ENCODE measurements at regions not wholly inside any gene's neighbourhood (a gene's known extent, or its start where the extent isn't known, plus 50 kb on each side); places are given as distances from the start of the nearest gene placed in this dataset.
"Not testable (repeated sequence)": the region's sequence is repeated elsewhere in the genome, so short reads cannot be mapped to it uniquely, and the experiment has no call there.

DNA sequence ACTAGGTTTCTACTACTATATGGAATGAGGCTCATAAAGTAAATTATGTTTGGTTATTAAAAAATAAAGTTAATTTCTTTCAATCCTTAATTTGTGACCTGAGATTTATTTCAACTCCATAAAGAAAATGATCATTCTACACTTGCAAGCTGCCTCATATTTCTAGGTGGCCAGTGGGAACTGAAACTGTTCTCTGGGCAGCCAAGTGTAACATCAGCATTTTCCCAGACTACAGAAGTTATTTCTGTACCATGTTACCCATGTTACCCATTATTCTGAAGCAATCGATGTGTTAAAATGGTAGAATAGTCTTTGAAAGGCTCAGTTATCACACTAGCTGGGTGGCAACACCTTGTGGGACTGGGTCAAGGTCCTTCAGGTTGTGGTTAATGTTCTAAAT is 139.3 kb upstream of the FBXO11 start:
- no peak for DNase-seq

DNA sequence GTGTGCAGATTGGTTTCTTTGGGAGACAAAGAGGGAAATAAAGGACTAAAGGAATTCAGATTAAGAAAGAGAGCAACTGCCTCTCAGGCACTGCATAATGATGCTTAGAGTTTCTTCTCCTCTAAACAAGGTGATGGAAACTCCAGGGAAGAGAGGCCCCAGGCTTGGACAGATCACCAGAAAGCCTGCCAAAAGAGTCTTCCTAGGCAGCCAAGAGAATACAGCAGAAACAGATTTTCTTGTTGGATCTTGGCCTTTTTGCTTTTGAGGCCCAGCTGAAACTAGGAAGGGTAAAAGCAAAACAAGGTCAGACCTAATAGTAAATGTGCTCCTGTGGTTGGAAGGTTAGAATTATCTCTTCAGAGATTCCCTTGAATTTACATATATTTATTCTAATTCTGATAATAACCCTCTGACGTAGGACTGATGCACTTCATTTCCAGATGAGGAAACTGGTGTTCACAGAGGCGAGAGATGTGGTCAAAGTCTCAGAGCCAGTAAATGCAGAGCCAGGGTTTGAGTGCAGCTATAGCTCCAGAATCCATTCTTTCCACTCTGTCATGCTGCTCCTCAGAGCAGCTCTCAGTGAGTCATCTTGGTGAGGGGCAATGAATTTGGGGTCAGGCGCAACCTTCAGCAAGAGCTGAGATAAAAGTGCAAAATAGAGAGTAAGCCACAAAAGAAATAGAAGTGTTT is 142.3 kb upstream of the FBXO11 start:
- DNase-seq, result no peak

DNA sequence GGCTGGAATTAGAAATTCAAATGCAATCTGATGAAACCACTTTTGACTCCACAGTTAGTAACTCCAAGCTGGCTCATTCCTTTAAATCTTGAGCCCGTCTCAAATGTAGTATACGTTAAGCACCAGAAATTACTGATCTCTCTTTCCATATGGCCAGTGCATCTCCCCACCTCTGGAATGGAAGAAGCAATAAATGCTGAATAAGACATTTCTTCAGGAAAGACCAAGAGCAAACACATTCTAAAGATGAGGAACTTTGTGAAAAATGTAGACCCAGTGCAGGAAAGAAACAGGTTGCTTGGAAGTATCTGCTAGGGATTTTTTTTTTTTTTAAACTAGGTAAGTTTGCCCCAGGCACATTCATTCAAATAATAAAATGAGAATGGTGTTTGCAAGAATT is 143.1 kb upstream of the FBXO11 start:
- DNase-seq, result no peak

DNA sequence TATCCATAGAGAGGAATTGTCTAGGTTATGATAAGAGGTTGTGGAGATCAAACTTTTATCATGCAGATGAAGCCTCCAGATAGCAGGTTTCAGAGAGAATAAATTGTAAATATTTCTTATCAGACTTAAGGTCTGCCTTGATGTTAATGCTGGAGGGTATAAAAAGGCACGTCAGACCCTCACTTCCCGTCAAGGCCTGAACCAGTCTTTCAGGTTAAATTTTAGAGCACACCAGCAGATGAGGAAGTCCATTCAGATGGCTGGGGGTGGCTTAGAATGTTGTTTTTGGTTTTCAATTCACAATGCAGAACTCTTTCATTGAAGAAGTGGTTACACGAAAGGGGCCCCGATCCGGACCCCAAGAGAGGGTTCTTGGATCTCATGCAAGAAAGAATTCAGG is 144.4 kb upstream of the FBXO11 start:
- DNase-seq, result no peak

DNA sequence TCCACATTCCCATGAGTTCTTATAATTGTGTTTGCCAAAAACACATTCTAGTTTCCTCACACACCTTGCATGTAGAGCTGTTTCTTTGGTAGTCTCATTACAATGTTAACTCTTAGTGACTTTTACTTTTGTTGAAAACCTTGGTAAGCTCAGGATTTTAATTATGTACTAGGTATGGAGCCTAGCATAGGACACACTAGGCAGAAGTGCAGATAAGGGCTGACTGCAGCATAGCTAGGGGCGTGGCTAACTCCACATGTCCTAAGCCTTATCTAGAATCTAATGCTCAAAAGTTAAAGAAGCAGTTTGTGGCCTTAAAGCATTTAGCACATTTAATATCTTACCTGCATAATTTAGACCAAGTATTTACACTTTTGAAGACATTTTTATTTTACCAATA is 153.7 kb upstream of the FBXO11 start:
- DNase-seq, result no peak

DNA sequence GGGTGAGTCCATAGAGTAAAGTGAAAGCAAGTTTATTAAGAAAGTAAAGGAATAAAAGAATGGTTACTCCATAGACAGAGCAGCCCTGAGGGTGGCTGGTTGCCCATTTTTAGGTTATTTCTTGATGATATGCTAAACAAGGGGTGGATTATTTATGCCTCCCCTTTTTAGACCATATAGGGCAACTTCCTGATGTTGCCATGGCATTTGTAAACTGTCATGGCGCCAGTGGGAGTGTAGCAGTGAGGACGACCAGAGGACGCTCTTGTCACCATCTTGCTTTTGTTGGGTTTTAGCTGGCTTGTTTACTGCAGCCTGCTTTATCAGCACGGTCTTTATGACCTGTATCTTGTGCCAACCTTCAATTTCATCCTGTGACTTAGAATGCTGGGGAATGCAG is 155.4 kb upstream of the FBXO11 start:
- DNase-seq, result not testable (repeated sequence)

DNA sequence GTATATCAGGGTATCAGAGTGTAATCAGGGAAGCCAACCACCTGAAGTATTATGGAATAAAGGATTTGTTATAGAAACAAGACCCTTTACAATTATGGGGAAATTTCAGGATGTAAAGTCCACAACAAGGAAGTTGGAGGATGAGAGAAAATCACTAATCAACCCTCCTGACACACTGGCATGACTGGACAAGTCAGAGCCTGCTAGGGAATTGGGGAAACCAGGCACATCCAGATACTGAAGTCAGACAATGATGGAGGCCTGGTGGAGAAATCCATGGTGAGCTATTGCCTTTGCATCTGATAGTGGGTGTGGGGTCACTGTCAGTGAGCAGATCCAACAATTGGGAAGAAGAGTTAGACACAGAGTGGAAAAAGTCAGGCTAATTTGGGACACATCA is 158.8 kb upstream of the FBXO11 start:
- DNase-seq, result no peak

DNA sequence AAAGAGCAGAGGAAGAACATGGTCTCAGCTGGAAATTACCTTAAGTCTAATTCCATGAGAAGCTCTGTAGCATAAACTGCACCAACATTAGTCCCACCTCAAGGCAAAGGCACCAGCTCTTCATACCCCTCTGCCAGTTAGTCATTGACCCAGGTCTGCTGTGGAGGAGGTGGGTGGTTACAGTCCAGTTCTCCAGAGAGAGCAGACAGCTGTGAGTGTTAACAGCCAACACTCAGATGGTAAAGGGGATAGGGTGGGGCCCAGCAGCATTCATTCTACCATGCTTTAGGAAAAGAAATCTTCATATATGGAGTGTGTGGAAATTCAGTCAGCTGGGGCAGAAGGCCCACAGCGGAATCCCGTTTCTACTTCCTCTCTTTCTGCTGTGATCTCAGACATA is 159.7 kb upstream of the FBXO11 start:
- no peak for DNase-seq

DNA sequence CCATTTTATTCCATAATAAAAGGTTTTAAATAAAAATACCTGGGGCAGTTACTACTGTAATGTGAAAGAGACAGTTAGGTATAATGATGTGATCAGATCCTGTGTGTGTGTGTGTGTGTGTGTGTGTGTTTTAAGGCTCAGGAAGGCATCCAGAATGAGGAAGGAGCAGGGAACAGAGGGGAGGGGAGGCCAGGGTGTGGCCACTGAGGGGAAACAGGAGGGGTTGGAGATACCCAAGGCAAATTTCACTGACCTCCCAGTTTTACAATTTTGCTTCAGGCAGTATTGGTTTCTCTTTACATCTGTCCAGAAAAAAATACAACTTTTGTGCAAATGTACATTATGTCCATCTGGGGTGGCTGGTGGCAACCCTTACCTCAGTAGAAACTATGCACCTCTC is 163.5 kb upstream of the FBXO11 start:
- DNase-seq, result no peak

DNA sequence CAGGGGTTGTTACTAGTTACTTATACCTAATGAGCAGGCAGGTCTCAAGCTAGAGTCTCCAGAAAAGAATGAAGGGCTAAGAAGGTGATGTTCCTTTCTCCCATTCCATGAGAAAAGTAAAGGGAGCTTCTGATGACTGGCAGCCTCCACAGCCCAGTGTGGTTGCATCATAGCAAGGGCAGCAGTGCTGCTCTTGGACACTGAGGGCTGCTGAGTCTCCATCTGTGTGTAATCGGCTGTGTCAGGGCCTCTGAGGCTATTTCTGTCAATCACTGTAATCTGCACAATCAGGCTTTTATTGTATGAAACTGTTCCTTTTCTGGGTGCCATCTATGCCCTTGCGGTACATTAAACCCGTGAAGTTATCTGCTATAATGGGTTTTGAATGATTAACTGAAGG is 164.1 kb upstream of the FBXO11 start:
- no peak for DNase-seq

DNA sequence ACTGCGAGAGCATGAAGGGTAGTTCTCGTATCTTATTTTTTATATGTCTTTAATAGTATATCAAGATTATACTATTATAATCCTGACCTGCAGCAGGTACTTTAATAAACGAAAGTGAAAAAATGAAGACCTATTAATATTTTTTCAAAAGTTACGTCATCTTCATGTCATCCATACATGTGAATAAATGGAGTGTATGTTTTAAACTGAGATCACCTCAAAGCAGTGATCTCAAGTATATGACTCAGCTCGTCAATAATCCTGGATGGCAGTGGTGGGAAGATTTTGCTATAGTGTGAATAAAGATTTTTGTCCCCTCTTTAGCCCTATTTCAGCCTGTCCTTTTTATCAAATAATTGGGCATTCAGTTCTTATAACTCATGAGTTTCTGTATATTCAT is 166.3 kb upstream of the FBXO11 start:
- DNase-seq, result no peak

DNA sequence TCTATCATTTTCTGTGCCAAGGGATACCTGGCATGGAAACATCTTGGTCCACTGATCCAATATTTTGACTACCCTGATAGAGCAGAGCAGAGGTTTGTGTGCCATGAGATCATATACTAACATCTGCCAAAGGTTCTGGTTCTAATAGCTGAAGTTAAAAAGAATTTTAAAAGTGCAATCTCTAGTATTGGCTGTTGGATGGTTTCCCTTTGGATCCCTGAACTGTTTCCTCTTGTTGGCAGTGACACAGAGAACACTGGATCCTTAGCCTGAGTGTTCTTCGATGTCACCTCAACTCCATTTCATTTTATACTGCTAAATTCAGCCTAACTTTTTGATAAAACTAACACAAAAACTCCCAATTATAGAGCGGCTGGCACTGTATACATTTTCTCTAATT is 169.3 kb upstream of the FBXO11 start:
- DNase-seq, result no peak

DNA sequence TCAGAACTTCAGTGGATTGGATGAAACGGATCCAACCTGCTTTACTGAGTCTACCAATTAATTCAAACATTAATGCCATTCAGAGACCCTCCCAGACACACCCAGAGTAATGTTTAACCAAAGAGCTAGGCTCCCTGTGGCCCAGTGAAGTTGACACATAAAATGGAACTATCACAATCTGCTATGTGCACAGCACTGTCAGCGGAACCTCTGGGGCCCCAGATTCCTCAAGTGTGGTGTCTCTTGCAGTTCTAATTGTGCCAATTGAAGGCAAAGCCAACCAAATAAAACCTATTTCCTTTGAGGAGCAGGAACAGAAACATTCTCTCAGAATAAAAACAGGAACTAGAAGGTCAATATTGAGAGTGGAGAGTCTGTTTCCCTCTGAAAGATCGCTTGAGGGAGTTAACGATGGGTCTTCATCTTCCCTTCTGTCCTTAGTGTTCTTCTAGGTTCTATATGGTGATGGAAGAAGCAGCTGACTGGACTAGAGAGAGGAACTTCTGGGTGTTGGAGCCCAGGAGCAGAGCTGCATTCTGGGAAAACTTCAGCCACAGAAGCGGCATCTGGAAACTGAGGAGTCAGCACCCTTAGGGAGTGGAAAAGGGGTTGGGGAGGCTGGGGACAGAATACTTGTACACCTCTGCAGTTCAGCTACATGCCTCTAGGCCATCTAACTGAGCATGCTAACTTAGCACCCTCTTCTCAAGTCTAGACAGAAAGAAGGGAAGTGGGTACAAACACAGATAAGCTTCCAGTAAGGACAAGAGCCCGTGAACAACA is 174.4 kb upstream of the FBXO11 start:
- no peak for DNase-seq

DNA sequence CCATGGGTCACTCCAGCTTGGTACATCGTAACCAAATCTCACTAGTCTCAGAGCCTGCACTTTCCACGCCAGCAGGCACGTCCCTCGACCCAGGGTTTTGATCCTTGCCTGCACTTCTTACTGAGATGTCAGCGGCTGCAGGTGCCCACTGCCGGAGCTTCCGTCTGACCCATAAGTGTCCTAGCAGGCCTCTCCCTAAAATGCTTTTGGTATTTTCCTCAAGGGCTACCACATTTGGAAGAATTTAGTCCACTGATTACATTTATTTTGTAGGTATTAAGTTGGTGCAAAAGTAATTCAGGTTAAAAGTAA is 175.0 kb upstream of the FBXO11 start:
- DNase-seq, result no peak

DNA sequence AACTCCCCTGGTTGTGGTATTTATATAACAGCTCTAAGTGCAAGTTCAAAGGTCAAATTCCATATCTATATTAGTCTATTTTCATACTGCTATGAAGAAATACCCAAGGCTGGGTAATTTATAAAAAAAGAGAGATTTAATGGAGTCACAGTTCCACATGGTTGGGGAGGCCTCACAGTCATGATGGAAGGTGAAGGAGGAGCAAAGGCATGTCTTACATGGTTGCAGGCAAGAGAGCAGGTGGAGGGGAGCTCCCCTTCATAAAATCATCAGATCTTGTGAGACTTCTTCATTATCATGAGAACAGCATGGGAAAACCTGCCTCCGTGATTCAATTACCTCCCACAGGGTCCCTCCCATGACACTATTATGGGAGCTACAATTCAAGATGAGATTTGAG is 179.6 kb upstream of the FBXO11 start:
- no peak for DNase-seq

DNA sequence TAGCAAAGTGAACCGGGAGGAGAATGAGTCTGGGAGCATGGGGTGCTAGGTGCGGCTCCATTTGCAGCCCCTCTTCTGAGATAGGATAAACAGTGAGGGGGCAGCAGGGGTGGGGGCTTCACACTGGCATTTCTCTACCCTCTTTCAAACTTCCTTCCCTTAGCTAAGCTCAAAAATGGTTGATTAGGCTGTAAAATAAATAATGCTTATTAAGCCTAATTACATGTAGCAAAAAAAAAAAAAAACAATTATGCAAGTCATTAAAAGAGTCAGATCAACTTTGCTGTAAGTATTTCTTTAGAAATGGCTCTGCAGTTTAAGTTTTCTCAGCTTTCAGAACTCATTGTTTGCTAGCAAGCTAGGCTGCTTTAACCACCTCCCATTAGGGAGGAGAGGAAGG is 182.7 kb upstream of the FBXO11 start:
- no peak for DNase-seq

DNA sequence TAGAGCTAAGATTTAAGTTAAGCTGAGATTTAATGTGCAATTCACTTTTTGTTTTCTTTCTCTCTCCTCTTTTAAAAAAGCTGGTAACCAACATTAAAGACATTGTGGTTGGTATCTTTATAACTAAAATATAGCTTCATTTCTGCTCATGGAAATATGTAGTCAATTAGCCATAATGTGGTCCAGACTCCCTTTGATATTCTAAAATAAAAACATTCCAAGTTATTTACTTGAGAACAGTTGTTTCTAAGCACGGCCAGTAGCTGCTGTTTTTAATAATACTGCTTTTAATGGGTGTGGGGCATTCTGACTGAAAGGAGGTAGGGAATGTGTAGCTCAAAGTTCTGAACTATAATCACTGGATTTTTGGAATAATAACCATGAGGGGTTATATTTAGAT is 183.3 kb upstream of the FBXO11 start:
- no peak for DNase-seq

DNA sequence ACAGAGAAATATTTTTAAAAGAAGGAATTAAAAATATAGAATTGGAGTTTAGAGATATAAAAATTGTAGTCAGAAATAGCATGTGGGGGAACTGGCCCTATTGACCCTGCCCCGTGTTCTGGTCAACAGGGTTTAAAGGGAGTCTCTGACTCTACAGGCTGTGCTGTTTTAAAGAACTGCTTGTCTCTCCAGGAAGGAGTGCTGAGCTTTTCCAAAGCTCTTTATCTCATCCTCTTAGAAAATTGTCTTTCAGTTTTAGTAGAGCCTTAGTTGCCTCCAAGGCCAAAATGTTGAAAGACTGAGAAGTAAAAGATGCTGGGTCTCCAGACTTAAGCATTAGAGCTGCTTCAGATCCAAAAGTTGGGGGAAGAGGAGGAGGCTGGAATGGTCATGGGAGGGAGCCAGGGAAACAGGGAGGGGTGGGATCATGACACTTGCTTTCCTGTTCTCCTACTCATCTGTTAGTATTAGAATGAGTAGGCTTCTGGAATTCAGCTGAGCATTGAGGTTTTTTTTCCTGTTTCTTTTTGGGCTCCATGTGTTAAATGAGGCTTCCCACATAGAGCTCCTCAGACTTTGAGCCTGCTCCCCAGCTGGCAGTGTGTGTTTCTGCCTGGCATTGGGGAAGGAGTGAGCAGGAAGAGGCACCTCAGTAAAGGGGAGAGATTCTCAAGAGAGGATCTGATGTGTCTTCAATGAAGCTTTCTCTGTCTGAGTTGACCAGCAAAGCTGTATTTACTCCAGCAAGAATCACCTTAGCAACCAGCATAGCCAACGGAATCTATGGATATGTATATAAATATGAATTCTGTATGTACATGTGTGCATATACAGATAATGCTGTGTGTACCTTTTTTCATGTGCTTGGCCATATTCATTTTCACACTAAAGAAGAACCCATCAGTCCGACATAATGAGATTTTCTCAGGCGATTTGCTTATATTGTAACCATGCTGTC is 186.8 kb upstream of the FBXO11 start:
- DNase-seq, result no peak

DNA sequence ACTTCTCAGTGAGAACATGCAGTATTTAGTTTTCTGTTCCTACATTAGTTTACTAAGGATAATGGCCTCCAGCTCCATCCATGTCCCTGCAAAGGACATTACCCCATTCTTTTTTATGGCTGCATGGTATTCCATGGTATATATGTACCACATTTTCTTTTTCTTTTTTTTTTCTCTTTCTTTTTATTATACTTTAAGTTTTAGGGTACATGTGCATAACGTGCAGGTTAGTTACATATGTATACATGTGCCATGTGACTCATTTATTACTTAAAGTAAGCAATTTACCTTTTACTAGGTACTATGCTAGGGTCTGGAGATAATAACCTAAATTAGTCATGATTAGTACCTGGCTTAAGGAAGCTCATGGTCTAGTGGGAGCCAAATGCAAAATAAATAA is 190.5 kb upstream of the FBXO11 start:
- not testable (repeated sequence) for DNase-seq

DNA sequence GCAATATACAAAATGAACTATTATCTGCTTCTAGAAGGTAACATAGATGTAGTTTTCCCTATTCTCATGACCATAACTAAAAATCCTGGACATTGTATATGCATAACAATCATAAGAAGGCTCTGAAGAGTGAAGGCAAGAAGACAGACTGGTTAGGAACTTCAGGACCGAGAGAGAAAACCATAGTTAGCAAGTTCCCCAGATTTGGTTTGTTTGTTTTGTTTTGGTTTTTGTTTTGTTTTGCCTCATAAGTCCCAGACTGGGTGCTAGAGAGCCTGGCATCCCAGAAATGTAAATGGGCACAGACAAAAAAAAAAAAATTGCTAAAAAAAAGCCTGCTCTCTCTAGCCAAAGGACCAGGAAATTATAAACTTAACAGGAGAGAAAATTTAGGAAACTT is 192.2 kb upstream of the FBXO11 start:
- no peak for DNase-seq

DNA sequence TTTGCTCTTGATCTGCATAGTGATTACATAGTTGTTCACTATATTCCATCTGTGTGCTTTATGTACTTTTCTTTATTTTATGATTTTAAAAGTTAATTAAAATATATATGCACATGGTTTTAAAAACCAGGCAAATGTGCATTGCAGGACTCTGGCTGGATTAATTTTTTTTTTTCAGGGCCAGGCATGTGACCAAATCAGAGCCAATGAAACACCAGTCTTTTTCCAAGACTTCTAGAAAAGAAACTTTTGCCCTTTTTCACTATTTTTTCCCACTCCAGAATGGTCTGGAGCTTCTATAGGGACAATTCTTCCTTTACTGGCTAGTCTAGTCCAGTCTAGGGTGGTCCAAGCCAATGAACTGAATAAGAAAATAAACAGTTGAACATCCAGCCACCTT is 198.1 kb upstream of the FBXO11 start:
- DNase-seq, result no peak

DNA sequence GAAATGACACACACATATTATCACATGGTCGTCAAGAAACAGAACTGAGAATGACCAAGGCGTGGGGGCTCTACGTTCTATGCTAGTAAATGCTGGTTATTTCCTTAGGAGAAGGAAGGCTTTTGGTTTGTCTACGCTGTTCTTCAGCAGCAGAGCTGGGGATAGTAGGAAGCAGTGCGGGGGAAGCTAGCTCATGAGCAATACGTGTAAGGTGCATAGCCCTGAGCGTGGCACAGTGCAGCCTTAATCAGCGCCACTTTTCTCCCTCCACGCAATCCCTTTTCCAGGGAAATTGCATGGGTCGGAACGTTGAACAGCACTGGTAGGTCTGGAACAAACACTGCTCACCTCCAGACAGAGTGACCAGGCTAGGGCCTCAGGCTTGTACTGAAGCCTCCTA is 199.6 kb upstream of the FBXO11 start:
- no peak for DNase-seq

DNA sequence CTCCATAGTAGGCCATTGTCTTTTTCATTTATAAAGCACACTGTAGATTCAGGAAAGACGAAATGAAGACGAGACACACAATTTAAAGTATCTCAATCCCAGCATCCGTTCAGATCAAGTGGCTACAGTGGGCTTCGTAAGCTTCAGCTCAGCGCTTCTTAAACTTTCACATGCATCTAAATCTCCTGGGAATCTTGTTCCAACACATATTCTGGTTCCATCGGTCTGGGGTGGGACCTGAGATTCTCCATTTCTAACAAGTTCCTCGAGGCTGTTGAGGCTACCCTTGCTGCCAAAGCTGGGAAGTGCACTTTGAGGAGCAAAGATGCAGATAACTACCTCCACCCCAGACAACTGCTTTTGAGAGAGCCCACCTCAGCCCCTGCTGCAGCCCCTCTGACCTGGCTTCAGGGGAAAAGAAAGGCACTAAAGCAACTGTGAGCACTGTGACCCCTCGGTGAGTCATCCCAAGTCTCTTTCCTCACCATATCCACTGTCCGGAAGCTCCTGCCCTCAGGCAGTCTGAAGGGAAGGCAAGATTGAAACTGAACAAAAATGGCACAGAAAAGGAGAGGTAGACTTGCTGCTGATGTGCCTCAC is 201.1 kb upstream of the FBXO11 start:
- no peak for DNase-seq

DNA sequence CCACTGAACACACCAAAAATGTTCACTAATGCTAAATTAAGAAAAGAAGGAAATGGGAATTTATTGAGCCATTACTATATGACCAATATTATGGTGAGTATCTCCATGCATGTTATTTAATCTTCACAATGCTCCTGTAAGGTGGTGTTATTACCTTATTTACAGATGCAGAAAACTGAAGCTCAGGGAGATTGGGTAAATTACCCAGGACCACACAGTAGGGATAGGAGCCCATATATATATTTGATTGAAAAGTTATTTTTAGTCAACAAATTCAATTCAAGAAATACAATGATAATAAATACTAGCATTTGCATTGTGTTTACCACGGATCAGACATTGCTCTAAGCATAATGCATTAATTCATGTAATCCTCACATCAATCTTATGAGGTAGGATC is 202.2 kb upstream of the FBXO11 start:
- no peak for DNase-seq
